COR-L47 (cell line): ENCODE measurements at regions not wholly inside any gene's neighbourhood (a gene's known extent, or its start where the extent isn't known, plus 50 kb on each side); places are given as distances from the start of the nearest gene placed in this dataset.
"Not testable (repeated sequence)": the region's sequence is repeated elsewhere in the genome, so short reads cannot be mapped to it uniquely, and the experiment has no call there.

Experiments
- DNase-seq: peaks from one replicate; lab custom pipeline; 2025; lab: John Stamatoyannopoulos, UW

GRCh38 chrX:143935601-143936000 lies 51.7 kb downstream of the UBE2NL start:
- no peak for DNase-seq

DNA sequence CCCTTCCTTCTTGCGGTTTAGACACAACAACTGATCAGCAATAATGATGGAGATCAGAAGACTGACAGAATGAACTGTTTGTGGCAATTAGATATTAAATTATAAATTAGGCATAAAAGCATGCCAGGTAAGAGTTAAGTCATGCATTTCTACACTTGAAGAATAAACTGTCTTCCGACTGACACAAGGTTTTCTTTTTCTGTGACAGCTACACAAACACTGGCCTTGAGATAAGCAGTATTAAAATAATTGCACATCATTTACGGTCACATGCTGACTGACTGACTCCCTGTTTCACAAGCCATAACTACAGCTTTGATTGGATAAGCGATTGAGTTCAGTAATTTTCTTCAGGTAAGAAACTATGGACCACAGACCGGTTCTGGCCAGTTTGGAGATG lies 56.2 kb downstream of the UBE2NL start:
- no peak for DNase-seq

GRCh38 chrX:143945171-143945570 lies 61.3 kb downstream of the UBE2NL start:
- no peak for DNase-seq

DNA sequence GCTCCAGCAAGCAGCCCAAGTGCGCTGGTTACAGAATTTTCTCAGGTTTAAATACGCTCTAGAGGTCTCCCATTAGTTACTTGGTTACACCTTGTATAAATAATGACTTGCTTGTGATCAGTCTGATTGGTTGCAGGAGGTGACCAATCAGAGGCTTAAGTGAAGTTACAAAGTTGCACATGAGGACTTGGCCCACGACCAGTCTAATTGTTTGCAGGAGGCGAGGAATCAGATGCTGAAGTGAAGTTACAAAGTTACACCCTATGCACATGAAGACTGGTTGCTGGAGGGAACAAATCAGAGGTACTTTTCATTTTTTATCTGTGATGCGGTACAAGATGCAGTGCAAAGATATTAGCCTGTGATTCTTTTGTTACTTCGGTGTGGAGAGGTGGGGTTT lies 80.7 kb downstream of the UBE2NL start:
- no peak for DNase-seq

- DNase-seq = no peak
Observed at GRCh38 chrX:143988356-143988755, 104.5 kb downstream of the UBE2NL start.

DNA sequence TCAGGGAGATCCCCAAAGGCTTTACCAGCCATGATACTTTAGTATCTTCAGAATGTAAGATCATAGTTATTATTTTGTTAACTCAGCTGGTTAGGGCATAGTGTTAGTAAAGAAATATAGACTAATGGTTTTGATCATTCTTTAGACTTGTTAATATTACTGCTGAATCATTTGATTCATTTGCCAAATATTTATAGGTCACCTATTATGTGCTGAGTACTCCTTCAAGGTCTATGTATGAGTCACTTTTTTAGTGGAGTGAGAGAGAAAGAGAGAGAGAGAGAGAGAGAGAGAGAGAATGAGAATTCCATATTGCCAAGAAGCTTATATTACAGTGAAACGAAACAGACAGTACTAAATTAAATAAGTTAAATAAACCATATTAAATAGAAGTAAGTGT lies 110.3 kb downstream of the UBE2NL start:
- DNase-seq = no peak

GRCh38 chrX:143998261-143998660 lies 114.4 kb downstream of the UBE2NL start:
- DNase-seq = no peak

DNA sequence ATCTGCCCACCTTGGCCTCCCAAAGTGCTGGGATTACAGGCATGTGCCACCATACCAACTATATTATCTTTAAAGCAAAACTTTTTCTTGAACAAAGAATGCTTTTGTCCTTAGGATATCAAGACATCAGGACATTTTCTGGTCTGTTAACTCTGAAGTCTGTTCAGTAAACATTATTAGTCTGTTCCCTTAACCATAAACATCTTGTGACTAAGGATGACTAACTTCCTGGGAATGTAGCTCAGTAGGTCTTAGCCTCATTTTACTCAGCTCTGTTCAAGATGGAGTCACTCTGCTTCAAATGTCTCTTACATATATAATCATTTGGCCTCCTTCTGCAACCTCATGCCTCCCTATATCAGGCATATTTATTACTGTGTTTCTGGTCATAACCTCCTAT lies 122.9 kb downstream of the UBE2NL start:
- no peak for DNase-seq

GRCh38 chrX:144040793-144041192 lies 156.9 kb downstream of the UBE2NL start:
- DNase-seq = no peak

- no peak for DNase-seq
Observed at GRCh38 chrX:144042271-144042670, 158.4 kb downstream of the UBE2NL start.

- no peak for DNase-seq
Observed at GRCh38 chrX:144075432-144075831, 191.6 kb downstream of the UBE2NL start.

DNA sequence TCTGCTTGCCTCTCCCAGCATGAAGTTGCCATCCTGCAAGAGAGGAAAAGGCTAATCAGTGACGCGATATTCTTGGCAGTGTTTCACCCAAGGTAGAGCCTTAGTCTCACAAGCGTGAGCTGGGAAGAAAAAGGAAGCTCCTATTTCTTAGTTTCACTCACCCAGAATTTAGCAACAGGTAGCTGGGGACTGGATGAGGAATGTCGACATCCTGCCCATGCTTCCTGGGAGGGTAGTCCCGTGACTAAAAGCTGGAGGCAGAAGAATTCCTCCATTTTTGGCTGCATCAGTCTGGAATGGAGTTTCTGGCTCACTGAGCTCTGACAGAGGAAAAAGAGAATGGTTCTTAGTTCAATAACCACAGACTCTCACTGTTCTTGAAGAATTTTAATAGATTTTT lies 198.4 kb downstream of the UBE2NL start:
- not testable (repeated sequence) for DNase-seq

GRCh38 chrX:144089674-144090073 lies 205.8 kb downstream of the UBE2NL start:
- not testable (repeated sequence) for DNase-seq

DNA sequence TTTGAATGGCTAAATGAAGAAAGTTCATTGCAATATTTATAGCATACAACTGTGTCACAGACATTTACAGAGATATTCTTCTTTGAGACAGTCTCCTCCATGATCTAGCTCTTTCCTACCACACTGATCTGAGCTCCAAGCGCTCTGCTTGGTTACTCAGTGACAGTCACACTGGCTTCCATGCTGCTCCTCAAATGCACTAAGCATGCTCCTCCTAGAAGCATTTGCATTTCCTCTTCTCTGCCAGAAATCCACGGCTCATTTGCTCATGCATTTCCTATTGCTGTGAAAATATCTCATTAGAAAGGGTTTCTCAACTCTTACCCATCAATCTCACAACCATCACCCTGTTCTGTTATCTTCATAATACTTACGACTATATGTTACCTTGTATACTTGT lies 208.2 kb downstream of the UBE2NL start:
- not testable (repeated sequence) for DNase-seq

- not testable (repeated sequence) for DNase-seq
Observed at GRCh38 chrX:144119490-144119889, 235.6 kb downstream of the UBE2NL start.

GRCh38 chrX:144121566-144121965 lies 237.7 kb downstream of the UBE2NL start:
- DNase-seq = not testable (repeated sequence)

DNA sequence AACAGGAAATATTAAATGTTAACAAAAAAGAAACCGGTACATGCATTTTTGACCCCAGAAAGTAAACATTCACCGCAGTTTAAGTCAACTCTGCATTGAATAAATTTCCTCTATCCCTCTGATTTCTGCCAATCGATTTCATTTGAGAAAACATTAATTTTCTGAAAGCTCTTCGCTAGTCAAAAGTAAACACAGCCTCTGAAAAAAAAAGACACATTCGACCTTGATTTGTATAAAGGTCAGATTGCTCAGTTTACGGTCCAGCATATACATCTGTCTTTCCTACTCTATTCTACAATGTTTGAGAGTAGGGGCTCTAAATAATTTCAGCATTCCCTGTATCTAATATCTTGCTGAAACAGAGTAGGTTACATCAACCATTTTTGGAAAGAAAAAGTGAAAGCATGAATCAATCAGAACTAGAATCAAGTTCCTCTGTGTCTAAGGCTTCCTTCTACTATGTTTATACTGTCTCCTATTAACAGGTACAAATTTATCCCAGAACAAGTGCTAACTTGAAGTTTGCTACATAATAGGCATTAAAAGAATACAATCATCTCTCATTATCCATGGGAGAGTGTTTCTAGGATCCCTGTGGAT lies 243.8 kb downstream of the UBE2NL start:
- not testable (repeated sequence) for DNase-seq

DNA sequence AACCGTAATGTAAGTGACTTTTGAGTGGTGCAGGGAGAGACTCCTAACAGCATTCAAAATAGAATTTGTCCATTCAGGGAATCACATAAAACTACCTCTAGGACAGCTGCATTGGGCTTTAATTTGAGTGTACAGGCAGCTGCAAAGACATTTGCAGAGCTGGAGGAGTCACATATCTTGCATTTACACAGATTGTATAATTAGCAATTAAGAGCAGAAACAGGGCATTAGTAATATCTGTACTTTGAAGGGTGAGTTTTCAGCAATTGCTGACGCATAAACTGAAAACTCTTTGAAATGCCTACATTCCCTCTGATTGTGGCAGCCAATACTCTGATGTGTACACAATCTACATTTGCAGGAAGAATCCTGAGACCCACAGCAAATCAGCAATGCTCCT lies 245.6 kb downstream of the UBE2NL start:
- DNase-seq = not testable (repeated sequence)

DNA sequence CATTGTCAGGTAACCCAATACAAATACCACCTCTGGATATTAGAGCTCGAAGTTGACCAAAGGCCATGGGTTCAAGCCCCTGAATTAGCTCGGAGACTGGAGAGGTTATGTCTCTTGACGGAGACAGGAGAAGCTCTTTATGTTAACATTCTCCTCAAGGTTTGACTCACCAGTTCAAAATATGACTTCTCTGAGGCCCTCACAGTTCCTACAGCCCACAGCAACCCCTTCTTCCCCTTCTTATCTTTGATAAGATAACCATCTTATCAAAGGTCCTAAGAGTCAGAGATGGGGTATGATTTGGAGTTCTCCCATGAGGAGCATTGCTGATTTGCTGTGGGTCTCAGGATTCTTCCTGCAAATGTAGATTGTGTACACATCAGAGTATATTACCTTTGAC lies 246.6 kb downstream of the UBE2NL start:
- not testable (repeated sequence) for DNase-seq

- not testable (repeated sequence) for DNase-seq
Observed at GRCh38 chrX:144131080-144131479, 247.2 kb downstream of the UBE2NL start.

DNA sequence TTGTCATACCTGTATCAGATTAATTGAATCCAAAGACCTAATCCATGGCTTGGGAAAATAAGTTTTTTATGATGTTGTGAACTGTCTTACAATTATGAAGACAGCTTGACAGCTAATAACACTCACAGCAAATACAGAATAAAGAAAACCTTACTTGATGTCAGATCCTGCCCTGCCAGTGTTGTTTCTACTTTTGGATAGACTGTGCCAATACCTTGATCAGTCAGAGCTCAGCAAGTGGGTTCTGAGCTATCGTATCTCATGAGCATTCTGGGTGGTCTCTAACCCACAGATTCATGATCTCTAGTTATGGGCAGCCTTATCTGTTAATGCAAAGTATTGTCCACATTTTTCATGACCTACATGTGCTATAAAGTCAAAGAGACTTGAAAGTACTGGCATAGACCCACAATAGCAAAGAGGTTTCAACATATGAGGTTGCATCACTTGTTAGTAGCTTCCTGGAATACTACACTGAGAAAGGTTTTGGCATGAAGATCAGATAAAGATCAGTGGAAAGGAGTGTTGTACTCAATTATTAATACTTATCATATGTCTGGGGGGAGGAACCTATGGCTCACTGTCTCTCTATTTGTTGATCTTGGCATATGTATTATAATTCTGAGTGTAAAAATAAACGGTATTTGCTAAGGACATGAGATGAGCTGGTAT lies 250.7 kb downstream of the UBE2NL start:
- DNase-seq = not testable (repeated sequence)

GRCh38 chrX:144154474-144154873 lies 270.6 kb downstream of the UBE2NL start:
- DNase-seq = not testable (repeated sequence)

GRCh38 chrX:144185197-144185596 lies 301.3 kb downstream of the UBE2NL start:
- DNase-seq = not testable (repeated sequence)

DNA sequence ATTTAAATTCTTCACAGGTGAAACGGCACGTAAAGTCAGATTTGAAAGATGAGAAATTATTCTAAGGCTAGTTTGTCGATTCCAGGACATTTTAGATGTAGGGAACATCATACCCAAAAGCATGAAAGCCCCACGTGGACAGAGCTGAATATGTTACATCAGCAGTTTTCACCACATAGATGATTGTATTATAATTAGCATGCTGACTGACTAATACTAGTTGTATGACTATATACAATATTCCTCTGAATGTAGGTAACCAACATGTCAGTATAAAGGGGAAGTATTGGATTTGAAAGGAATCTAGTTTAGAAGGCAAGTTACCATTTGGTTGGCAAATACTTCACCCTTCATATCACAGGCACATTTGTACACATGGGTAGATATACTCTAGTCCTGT lies 304.6 kb downstream of the UBE2NL start:
- DNase-seq = not testable (repeated sequence)
